ENCODE measurements at regions not wholly inside any gene's neighbourhood (a gene's known extent, or its start where the extent isn't known, plus 50 kb on each side); places are given as distances from the start of the nearest gene placed in this dataset.

- TF ChIP-seq POLR2A (IDR thresholded peaks at IDR 0.05; ENCODE audit: borderline replicate concordance, extremely low read depth, insufficient read depth, insufficient read length) (no peak), EGR1 (IDR thresholded peaks at IDR 0.05; ENCODE audit: low read depth) (no peak), ZFX (IDR thresholded peaks at IDR 0.05) (no peak), POLR2AphosphoS5 (IDR thresholded peaks at IDR 0.05; ENCODE audit: low read depth, low read length) (no peak), FOSL1 (IDR thresholded peaks at IDR 0.05; ENCODE audit: low read depth) (no peak), ZNF274 (IDR thresholded peaks at IDR 0.05; ENCODE audit: low read depth, low read length) (no peak), TCF7L2 (IDR thresholded peaks at IDR 0.05; ENCODE audit: borderline replicate concordance, extremely low read depth, insufficient read depth, insufficient read length) (no peak), CEBPB (IDR thresholded peaks at IDR 0.05; ENCODE audit: low read depth) (no peak), EZH2phosphoT487 (IDR thresholded peaks at IDR 0.05; ENCODE audit: borderline replicate concordance) (no peak), SRF (IDR thresholded peaks at IDR 0.05; ENCODE audit: low read depth) (no peak), JUND (IDR thresholded peaks at IDR 0.05) (no peak)
- TF ChIP-seq, protein P1, sequence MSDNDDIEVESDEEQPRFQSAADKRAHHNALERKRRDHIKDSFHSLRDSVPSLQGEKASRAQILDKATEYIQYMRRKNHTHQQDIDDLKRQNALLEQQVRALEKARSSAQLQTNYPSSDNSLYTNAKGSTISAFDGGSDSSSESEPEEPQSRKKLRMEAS (IDR thresholded peaks at IDR 0.05): no peak
Observed at GRCh38 chr21:20627594-20627993, 370.6 kb upstream of the NCAM2 start (continued).

GRCh38 chr21:20631633-20632032, 366.6 kb upstream of the NCAM2 start:
- H3K9me2 ChIP-seq (ENCODE audit: insufficient read depth): no peaks in the 10 kb centered on the region
- no peak for ATAC-seq
- no peak overlapping the region for H3K4me3 ChIP-seq (replicated peaks in 1 of 2; ENCODE audit: low read depth in 1 of 2, low read length in 2 of 2)
- TF ChIP-seq JUND (IDR thresholded peaks at IDR 0.05) (no peak), EGR1 (IDR thresholded peaks at IDR 0.05; ENCODE audit: low read depth) (no peak), POLR2A (IDR thresholded peaks at IDR 0.05; ENCODE audit: borderline replicate concordance, extremely low read depth, insufficient read depth, insufficient read length) (no peak), SP1 (IDR thresholded peaks at IDR 0.05; ENCODE audit: low read depth) (no peak), SRF (IDR thresholded peaks at IDR 0.05; ENCODE audit: low read depth) (no peak), YY1 (IDR thresholded peaks at IDR 0.05; ENCODE audit: extremely low read depth, insufficient replicate concordance, low read depth, low read length) (no peak), FOSL1 (IDR thresholded peaks at IDR 0.05; ENCODE audit: low read depth) (no peak), CBX3 (IDR thresholded peaks at IDR 0.05; ENCODE audit: low read depth) (no peak), ELF1 (IDR thresholded peaks at IDR 0.05; ENCODE audit: borderline replicate concordance, low read depth) (no peak), EZH2 (IDR thresholded peaks at IDR 0.05) (no peak), TCF7L2 (IDR thresholded peaks at IDR 0.05; ENCODE audit: borderline replicate concordance, extremely low read depth, insufficient read depth, insufficient read length) (no peak), POLR2AphosphoS5 (IDR thresholded peaks at IDR 0.05; ENCODE audit: low read depth, low read length) (no peak), ZNF274 (IDR thresholded peaks at IDR 0.05; ENCODE audit: low read depth, low read length) (no peak), RAD21 (IDR thresholded peaks at IDR 0.05; ENCODE audit: low read depth) (no peak)
- TF ChIP-seq, protein P2, sequence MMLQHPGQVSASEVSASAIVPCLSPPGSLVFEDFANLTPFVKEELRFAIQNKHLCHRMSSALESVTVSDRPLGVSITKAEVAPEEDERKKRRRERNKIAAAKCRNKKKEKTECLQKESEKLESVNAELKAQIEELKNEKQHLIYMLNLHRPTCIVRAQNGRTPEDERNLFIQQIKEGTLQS (IDR thresholded peaks at IDR 0.05): no peak
- TF ChIP-seq, protein P3, sequence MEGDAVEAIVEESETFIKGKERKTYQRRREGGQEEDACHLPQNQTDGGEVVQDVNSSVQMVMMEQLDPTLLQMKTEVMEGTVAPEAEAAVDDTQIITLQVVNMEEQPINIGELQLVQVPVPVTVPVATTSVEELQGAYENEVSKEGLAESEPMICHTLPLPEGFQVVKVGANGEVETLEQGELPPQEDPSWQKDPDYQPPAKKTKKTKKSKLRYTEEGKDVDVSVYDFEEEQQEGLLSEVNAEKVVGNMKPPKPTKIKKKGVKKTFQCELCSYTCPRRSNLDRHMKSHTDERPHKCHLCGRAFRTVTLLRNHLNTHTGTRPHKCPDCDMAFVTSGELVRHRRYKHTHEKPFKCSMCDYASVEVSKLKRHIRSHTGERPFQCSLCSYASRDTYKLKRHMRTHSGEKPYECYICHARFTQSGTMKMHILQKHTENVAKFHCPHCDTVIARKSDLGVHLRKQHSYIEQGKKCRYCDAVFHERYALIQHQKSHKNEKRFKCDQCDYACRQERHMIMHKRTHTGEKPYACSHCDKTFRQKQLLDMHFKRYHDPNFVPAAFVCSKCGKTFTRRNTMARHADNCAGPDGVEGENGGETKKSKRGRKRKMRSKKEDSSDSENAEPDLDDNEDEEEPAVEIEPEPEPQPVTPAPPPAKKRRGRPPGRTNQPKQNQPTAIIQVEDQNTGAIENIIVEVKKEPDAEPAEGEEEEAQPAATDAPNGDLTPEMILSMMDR (IDR thresholded peaks at IDR 0.05 in 2 of 3, conservative IDR thresholded peaks at IDR 0.05 in 1 of 3; ENCODE audit: borderline replicate concordance in 1 of 3, insufficient read depth in 1 of 3, low read depth in 2 of 3, low read length in 2 of 3): no peak
- no TSS peak for BruUV-seq (replicated peaks)
- intact Hi-C loops (cut with micrococcal nuclease): no loop called here
- H3K4me2 ChIP-seq (ENCODE audit: low read length): no peak overlapping the region
- RAD21 ChIA-PET (ENCODE audit: low non-redundant PET in 1 of 2, low total read pairs in 2 of 2, uncharacterized antibody in 2 of 2, unreplicated experiment in 2 of 2): no interaction called here
- H4K20me1 ChIP-seq (ENCODE audit: insufficient read depth): no peaks in the 10 kb centered on the region
- no peak overlapping the region for H3K27ac ChIP-seq (ENCODE audit: low read depth, low read length)
- H3K79me2 ChIP-seq (ENCODE audit: insufficient read depth, low read length): no peaks in the 10 kb centered on the region
- DNase-seq (ENCODE audit: low read depth, low spot score): no peak
- H3K36me3 ChIP-seq (ENCODE audit: control insufficient read depth in 1 of 2, insufficient read depth in 2 of 2, low read length in 2 of 2): no peaks in the 10 kb centered on the region
- POLR2A ChIA-PET: no interaction called here
- CTCF ChIA-PET: no interaction called here
- H2AFZ ChIP-seq (ENCODE audit: low read depth, low read length, poor library complexity, severe bottlenecking): no peak overlapping the region
- peaks cover 12 to 36% of the 10 kb centered on the region in 2 experiments; a peak in 2 of 4 replicates for H3K9me3 ChIP-seq (ENCODE audit: control insufficient read depth in 1 of 2, insufficient read depth in 1 of 2, low read depth in 1 of 2, low read length in 2 of 2)
- H3K4me1 ChIP-seq (ENCODE audit: control insufficient read depth in 1 of 2, insufficient read depth in 2 of 2, low read length in 2 of 2): no peaks in the 10 kb centered on the region
- no peaks in the 10 kb centered on the region for H3K27me3 ChIP-seq (ENCODE audit: insufficient read depth, low read length)
- no peak overlapping the region for H3K9ac ChIP-seq (ENCODE audit: low read length)

All from HCT116 (cell line).